GM04503 (cell line): ENCODE measurements at regions not wholly inside any gene's neighbourhood (a gene's known extent, or its start where the extent isn't known, plus 50 kb on each side); places are given as distances from the start of the nearest gene placed in this dataset.
A peak's percentile ranks its signal among the peaks of the same experiment; 100 is the strongest.
"Not testable (repeated sequence)": the region's sequence is repeated elsewhere in the genome, so short reads cannot be mapped to it uniquely, and the experiment has no call there.

Experiments used
- DNase-seq: peaks from one replicate; pipeline ENCODE4 v3.0.0-alpha.2; 2012; ENCODE audit warnings: low read depth

DNA sequence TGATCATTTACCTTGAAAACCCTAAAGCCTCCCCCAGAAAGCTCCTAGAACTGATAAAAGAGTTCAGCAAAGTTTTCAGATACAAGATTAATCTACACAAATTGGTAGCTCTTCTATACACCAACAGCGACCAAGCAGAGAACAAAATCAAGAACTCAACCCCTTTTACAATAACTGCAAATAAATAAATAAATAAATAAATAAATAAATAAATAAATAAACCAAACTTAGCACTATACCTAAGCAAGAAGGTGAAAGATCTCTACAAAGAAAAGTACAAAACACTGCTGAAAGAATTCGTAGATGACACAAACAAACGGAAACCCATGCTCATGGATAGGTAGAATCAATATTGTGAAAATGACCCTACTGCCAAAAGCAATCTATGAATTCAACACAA, 182.0 kb upstream of the RND3 start:
- no peak for DNase-seq

DNA sequence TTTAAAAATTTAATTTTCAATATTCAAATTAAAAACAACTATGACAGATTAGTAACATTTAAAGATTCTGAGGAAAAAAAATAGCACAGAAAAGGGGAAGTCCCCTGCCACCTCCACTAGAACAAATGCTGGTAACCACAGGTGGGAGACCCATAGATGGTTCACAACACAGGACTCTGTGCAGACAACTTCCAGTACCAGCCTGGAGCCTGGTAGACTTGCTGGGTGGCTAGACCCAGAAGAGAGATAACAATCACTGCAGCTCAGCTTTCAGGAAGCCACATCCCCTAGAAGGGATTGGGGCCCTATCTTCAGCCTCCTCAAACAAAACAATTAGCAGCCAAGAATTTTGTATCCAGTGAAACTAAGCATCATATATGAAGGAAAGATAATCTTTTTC, 179.6 kb upstream of the RND3 start:
- DNase-seq, result not testable (repeated sequence)

- DNase-seq, result peak; percentile 75
Measured at GRCh38 chr2:150663143-150663542, 175.7 kb upstream of the RND3 start.

DNA sequence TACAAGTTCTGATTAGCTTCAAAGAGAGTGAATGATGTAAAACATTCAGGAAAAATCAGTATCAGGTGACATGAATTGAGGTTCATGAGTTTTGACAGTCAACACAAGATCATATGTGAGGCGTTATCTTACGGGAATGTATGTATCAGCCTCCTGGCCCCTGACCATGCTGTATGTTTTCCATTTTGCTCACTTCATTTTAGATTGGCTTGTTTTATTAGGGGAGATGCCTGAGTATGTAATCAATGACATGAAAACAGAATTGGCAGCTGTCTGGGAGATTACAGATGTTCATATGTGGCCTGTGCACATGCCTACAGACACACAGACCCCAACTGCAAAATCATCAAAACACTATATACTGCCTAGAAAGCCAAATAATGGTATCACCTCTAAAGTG, 168.5 kb upstream of the RND3 start:
- DNase-seq, result no peak

GRCh38 chr2:150653351-150653750, 165.9 kb upstream of the RND3 start:
- no peak for DNase-seq

DNA sequence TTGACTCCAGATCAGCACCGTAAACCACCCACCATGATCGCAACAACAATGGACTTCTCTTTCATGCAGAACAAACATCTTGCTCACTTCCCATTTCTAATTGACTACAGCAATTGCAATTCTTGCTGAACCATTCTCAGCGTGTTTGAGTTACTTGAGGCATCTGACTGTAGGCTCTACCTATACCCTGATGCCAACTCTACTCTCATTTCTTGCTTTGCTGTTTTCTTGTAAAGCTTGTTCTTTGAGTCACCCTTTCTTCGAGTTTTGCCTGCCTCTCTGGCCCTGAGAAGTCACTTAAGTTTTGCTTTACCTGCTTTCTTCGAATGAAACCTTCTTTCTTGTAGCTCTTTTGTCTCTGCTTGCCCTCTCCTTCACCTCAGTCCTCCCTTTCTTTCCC, 160.5 kb upstream of the RND3 start:
- DNase-seq, result no peak

- no peak for DNase-seq
Measured at GRCh38 chr2:150646746-150647145, 159.3 kb upstream of the RND3 start.

- DNase-seq, result no peak
Measured at GRCh38 chr2:150644298-150645067, 157.0 kb upstream of the RND3 start.

GRCh38 chr2:150643114-150643725, 155.8 kb upstream of the RND3 start:
- no peak for DNase-seq

DNA sequence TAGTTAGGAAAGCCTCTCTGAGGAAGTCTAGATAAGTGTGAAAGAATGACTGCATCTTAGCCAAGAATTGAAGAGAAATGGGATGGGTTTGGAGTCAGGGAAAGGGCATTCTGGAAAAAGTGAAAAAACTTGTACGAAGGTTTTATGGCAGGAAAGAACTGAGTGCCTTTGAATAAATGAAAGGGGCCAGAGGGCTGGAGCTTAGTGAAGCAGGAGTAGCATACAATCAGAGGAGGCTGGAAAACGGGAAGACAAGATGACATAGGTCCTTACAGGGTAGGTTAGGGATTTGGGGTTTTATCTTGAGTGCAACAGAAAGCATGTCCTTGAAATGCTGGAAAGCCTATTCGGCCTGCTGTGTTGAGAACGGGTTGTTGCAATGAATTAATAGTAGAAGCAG, 152.6 kb upstream of the RND3 start:
- DNase-seq, result no peak

DNA sequence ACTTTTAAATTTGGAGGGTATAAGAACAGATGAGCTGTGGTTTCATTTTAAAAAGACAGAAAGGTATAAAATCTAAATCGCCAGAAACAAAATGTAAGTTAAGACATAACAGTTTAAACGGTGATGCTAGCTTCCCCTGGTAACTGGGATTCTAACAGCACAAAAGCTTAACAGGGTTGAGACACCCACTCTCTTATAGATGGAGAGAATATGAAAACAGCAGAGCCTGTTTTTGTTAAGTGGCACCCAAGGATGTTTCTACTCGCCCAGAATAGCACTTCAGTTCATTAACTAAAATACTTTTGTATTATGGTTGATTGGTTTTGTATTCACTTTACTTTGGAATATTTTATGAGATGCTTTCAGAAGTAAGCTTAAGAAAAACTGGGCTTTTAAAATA, 151.9 kb upstream of the RND3 start:
- no peak for DNase-seq

DNA sequence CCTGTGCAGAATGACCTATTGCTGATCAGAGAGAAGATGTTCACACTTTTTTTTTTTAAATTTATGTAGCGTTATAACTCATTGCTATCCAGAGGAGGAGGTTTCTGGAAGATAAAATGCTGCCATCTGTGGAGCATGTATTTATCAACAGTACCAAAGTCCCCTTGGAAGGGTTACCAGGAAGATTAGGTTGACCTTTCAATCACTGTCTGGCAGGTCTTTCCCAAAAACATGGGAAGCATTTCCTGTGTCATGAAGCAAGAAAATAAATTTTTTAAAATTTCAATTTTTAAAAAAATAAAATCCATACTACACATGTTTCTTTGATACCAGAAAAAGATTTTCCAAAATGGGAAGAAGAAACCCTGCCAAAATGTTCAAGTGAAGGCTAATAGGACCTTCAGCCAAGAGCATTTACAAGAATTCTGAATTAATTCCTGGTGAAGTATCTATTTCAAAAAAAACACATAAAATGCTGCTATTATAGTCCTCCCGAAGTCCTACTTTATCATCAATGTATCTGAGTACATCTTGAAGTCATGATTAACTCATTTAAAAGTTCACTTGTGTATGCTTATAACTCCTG, 143.9 kb upstream of the RND3 start:
- DNase-seq, result no peak

- DNase-seq, result no peak
Measured at GRCh38 chr2:150630587-150631235, 143.2 kb upstream of the RND3 start.

GRCh38 chr2:150627526-150627925, 140.1 kb upstream of the RND3 start:
- no peak for DNase-seq

- DNase-seq, result no peak
Measured at GRCh38 chr2:150626934-150627411, 139.5 kb upstream of the RND3 start.

DNA sequence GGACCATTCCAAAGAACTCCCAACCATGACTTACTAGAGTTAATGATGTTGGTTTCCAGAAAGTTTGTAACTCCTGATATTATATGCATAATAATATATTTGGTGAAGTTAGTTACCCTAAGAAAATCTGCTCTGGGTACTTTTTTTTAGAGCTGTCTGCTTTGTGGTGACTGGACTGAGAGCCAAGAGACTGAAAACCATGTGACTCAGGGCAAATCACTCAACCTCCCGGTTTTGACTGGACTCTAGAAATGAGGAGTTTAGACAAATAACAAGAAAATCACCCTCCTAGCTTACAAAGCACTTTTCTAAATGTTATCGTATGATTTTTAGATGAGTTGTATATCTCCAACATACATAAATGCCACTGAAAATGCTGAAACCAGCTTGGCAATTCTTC, 138.3 kb upstream of the RND3 start:
- no peak for DNase-seq

DNA sequence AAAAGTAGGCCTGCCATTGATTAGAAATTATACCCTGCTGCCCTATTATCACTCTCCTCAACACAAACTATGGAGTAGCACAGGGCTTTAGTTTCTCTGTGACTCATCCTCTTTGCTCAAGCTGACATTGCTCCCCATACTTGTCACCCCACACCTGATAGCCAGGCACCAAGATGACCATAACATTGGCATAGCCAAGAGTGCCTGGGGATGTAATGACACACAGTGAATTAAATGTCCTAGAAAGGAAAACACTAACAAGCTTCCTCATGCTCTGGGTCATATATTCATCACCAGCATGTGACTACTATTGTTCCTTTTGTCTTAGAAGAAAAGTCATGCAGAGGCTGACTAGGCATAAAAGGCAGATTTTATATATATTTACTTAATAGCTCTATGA, 137.8 kb upstream of the RND3 start:
- no peak for DNase-seq

DNA sequence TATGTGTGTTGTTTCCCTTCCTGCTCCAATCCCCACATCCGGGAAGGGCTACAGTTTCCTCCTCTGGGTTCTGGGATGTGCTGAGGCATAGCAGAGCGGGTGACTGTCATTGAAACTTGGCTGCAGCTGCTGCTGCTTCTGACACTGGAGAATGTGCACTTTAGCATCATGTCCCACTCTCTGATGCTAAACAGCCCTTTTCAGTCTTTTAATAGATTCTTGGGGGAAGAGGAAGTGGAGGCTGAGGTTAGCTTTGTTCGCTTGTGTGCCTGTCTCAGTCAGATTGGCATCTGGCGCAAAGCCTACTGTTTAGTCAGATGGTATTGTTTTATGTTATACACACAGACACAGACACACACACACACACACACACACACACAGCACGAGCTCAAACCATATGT, 136.5 kb upstream of the RND3 start:
- no peak for DNase-seq

DNA sequence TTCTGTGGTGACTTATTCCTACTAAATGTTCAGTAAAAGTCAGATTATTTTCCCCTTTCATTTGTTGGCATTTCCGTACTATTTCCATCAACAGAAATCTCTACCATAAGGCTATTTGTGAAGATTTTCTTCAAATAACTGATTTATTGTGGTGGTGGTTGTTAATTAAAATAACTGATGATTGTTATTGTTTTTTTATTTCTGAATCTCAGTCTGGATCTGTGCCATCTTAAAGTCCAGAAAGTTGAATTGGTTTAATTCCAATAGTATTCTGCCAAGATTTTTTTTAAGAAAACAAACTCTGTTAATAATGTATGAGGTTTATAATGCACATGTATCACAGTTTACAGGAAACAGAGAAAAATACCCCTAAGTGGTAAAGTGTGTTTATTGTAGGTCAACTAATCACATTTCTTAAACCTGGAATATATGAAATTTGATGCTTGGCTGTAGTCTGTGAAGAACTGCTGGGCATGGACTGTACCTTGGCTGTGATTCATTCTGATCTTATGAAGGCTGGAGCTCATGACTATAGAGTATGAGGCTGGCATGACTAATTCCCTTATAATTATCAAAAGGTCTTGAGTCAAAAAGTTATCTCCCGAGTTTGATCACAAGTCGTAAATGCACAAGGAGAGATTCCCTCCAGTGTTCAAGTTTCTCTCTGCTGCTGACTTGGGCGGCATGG, 134.2 kb upstream of the RND3 start:
- DNase-seq, result no peak

- DNase-seq, result no peak
Measured at GRCh38 chr2:150620855-150621254, 133.4 kb upstream of the RND3 start.

GRCh38 chr2:150620416-150620815, 132.9 kb upstream of the RND3 start:
- no peak for DNase-seq

DNA sequence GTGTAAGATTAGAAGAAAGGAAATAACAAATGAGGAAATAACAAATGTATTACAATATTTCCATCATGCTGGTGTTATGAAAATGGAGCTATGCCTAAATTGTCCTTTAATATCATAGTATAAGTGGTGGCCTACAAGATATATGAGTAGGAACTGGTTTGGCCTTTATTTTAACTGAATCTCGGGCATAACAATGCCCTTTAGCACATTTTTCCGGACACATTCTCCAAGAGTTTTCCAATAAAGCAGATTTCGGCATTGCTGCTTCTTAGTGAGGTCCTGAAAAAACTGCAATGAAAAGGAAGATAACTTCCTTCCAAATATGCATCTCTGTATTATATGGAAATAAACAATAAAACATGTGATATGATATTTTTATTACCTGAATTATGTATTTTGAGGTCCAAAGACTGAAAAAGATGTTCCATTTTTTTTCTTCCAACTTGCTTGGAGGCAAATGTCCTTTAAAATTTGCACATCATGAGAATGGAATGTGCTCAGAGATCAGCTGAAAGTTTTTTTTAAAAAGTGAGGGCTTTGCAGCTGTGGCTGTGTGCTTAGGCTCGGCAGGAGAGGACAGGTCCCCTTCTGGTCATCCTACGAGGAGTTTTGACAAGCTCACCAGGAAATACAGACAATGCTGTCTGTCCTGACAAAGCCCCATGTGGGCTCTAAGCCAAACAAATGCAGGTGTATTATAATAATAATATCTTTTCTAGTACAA, 132.3 kb upstream of the RND3 start:
- DNase-seq, result no peak
